CD4-positive, alpha-beta T cell treated with Interleukin-1 beta for 1 hour (primary cell): ENCODE measurements at regions not wholly inside any gene's neighbourhood (a gene's known extent, or its start where the extent isn't known, plus 50 kb on each side); places are given as distances from the start of the nearest gene placed in this dataset.
"Not testable (repeated sequence)": the region's sequence is repeated elsewhere in the genome, so short reads cannot be mapped to it uniquely, and the experiment has no call there.

Experiments used
- DNase-seq, 2 donors: peaks; one replicate each; pipeline ENCODE4 v3.0.0-alpha.2; 2020 to 2022

DNA sequence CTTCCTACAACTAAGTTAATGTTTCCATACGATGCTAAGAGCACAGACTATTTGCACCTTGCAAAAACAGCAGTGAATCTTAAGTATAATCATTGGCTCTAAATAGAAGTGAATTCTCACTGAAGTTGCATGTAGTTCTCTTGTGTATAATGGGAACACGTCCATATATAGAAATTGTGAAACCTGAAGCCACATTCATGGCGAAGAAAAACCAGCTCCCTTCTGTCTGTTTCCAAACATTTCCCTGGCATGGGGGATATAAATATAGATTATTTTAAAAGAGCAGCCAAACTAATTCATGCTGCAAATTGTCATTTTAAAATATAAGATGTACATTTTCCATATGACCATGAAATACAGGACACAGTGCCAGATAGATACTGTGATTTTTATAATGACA lies 71.1 kb downstream of the TRAM1L1 start:
- no peak for DNase-seq

DNA sequence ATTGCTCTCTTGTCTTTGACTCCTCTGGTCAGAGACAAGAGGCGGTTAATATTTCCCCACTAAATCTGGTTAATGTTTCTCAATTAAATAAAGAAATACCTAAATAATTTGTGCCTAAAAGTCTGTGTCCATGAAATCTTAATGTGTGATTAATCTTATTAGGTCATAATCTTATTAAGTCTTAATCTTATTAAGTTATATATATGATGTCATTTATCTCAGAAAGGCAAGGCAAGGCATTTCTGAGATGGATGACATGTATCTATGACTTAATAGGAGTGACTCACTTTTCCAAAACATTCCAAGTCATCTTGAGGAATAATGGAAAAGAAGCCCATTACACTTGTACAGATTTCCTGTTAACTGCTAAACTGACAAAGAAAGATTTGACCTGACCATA lies 74.7 kb downstream of the TRAM1L1 start:
- DNase-seq, result no peak

DNA sequence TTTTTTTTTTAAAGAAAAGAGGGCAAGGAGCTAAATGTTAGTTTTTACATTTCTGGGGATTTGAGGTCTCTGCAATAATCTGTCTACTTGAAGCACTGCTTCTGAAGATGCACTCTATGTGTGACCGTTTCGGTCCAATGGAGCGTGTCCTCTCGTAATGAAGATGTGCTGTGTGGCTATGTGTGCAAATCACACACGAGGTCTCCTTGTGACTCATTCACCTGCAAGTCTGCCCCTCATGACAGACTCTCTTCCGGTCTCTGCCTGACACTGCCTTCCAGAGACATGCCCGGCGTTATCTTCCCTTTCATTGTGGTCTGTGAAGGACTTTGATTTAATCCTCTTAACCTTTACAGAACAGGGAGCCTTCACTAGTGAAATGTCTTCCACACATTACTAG lies 84.3 kb downstream of the TRAM1L1 start:
- DNase-seq, result no peak

DNA sequence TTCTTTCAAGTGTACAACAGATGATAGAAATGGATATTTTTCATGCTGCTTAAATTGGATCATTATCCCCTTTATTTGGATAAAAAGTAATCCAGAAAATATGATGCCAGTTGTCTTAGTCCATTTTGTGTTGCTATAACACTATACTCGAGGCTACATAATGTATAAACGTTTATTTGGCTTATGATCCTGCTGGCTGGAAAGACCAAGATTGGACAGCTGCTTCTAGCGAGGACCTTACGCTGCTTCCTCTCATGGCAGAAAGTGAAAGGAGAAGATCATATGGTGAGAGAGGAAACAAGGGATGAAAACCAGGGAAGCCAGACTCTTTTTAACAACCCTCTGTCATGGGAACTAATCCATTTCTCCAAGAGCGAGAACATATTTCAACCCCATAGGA lies 102.7 kb downstream of the TRAM1L1 start:
- DNase-seq, result no peak

DNA sequence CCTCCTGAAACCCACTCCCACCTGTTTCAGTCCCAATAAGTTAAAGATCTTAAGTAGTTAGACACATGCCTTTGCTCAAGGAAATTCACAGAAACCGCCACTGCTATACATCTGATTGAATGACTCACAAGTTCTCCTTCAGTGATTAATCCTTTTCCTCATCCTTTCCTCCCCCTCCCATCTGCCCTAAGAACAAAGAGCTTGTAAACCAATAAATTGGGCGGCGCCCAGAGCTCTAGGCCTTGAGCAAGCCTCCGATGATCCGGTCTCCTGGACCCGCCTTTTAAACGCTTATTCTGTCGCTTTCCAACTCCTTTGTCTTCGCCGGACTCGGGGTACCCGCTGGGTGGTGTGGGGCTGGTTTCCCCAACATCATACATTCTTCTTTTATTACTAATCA lies 104.9 kb downstream of the TRAM1L1 start:
- DNase-seq, result not testable (repeated sequence)

DNA sequence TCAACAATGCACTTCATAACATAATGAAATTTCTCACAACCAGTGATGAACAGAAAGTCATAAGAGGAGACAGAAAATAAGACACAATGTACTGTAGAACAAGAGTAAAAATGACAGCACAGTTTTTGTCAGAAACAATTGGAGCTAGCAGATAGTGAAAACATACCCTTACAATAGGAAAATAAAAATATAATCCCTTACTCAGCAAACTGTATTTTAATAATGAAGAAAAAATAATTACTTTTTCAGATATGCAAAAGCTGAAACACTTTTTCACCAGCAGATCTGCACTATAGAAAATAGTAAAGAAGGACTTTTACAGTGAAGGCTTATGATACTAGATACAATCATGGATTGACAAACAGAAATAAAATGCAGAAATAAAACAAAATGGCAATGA lies 126.3 kb downstream of the TRAM1L1 start:
- no peak for DNase-seq

DNA sequence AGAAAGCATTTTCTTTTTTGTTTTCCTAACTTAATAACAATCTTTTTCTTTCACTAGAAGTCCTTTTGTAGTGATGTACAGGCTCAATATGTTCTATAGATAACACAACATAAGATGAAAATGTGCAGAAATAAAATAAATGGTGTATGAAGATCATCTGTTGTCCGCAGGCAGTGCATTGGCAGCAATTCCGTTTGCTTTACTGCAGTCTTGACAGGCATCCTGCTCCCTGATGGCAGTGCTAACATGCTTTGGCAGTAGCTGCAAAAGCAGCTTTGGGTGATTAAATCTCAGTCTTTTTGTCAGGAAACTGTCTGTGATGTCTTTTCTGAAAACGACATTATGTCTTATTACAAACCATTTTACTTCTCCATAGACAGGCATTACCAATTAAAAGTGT lies 131.4 kb downstream of the TRAM1L1 start:
- DNase-seq, result no peak

DNA sequence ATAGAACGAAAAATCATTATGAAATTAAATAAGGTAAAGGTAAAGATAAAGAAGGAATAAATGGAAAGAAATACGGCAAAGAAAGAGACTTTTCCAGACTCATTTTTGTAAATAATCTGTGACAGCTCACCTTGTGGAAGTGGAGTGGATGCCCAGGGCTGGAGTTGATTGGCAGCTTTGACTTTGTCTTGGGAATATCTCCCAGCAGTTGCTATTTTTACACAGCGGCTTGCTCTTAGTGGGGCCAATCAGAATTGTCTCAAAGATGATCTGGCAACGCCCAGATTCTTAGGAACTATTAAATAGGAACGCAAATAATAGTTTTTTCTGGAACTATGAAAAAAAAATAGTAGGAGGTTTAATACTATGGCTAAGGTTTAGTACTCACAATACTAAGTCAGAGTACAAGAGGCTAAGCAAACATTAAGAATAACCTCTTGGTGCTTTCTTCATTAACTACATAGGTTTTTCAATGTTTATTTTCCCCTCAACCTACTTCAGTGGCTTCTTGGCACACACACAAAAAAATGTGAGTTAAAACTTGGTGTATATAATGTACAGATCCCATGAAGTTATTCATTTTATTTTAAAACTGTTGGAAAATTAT lies 132.7 kb downstream of the TRAM1L1 start:
- DNase-seq, result no peak

DNA sequence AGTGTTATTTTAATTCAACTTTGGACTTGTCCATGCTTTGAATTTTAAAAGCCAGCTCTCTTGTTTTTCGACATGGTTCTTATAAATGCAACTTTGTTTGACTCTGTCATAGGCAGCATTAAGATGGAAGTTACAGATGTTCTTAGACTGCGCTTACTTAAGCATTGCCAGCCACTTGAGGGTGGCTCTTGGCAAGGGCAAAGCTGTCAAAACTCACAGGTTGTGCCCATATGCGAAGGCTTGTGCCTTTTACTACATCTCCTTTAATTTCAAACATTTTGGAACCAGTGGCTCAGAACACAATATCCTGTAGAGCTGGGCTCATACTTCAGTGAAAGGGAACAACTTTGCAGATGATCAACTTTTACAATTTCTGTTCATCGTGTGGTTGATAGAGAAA lies 135.5 kb downstream of the TRAM1L1 start:
- no peak for DNase-seq

DNA sequence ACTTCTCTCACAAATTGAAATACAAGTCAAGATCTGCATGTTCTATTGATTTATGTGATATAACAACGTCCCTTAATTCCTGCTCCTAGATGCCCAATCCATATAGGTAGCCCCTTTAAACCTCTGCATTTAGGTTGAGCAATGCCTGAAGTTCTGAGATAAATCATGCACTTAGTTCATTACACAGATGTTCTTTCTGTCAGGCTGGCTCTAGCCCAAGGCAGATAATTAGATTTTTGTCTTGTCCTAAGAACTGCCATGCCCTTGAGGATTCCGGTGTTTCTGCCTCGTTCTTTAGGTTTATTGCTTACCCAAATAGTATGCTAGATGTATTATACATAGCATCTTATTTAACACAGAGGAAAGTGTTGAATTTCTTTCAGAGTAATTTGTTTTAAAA lies 143.1 kb downstream of the TRAM1L1 start:
- DNase-seq, result no peak

DNA sequence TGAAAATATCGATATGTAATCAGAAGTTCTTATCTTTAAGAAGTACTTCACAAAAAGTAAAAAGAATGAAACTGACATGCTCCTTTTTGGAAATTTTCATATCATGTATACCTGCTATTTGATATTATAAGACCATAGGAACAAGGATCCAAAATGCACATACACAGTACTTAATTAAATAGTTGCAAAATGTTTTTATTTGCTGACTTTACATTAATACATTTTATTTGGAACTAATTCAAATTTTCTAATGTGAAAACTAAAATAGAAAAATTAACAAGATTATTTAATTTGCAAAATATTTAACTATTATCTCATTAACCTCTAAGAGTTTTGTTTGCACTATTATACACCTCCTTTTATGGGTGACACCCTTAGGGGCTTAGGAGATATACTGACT lies 155.0 kb downstream of the TRAM1L1 start:
- DNase-seq, result no peak

DNA sequence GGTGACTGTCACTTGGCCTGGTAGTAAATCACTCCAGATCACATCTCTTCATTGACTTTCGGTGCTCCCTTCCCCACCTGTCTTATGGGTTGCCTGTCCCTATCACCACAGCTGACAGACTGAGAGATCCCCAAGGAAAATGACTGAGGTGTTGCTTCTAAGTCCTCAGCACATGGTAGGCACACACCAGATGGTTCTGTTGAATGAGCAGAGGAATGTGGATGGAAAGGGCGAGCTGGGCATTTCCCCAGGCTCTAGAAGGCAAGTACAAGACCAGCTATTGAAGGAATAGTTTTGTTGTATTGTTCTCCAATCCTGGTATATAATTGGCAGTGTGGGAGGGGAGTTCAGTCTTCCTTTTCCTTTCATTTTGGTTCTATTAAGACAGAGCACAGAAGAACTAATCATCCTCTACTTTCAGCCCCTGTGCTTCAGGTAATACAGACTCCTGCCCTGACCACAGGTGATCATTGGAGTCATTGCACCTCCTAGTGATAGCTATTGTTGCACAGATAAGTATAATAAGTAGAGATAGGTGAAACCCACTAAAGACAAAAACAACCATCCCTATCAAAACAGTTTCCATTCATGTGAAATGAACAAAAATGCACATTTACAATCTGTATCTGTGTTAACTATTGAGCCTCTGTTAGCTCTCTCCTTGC lies 158.6 kb downstream of the TRAM1L1 start:
- no peak for DNase-seq

DNA sequence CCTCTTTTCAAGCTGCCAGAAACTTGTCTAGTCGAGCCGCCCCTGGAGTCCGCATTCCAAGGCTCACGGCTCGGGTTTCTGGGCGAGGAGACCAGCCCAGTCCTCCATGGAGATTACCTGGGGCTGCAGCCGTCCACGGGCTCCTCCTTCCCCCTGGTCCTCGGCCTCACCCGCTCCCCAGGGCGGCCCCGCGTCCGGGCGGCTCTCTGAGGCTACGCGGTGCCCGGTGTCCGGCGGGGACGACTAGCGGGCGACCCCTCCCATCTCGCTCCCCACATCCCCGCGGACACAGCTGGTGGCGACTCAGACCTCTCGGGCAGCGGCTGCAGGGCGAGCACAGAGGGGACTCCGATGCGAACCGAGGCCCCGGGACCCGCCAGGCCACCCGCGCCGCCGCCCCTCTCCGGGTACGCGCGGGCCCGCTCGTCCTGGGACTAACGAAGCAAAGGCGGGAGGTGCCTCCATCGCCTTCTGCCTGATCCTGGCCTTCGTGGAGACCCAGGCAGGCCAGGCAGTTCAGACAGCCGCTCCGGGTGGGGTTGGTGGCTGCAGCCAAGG lies 159.4 kb downstream of the TRAM1L1 start:
- DNase-seq, result no peak

DNA sequence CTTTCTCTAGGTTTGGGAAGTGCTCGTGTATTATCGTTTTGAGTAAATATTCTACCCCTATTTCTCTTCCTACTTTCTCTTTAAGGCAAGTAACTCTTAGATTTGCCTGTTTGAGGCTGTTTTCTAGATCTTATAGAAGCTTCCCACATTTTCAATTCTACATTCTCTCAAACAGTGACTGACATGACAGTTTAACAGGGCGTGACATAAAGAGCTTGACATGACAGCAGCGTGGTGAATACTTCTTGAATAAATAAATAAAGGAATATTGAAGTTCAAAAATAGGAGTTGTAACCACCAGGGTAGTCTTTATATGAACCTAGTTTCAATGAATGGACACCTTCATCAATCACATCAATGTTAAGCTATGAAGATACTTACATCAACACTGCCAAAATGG lies 162.0 kb downstream of the TRAM1L1 start:
- DNase-seq, result no peak

DNA sequence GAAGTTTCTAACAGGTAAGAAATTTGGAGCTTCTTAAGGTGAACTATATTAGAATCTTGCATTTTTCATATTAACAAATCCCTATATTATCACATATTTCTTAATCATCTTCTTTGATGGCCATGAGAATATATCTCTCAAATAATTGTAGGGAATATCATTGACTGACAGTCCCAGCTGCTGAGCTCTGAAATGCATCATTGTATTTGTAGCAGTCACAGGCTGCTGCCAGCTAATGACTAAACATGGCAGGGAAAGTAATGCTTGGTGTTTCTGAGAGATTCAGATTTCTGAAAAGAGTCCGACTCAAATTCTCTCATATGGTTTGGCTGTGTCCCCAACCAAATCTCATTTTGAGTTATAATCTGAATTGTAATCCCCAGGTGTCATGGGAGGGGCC lies 171.9 kb downstream of the TRAM1L1 start:
- DNase-seq, result no peak

DNA sequence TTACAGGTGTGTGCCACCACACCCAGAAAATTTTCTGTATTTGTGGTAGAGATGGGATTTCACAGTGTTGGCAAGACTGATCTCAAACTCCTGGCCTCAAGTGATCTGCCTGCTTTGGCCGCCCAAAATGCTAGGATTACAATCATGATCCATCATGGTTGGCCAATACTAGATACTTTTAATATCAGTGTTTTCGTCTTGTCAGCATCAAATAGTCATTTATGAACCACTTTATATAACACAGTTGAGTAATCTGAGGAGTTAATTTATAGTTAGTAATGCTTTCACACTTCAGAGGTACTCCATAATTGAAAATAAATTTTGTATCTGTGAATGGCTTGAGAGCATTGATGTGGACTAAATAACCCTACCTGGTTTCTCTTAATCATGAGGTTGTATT lies 178.6 kb downstream of the TRAM1L1 start:
- DNase-seq, result no peak

DNA sequence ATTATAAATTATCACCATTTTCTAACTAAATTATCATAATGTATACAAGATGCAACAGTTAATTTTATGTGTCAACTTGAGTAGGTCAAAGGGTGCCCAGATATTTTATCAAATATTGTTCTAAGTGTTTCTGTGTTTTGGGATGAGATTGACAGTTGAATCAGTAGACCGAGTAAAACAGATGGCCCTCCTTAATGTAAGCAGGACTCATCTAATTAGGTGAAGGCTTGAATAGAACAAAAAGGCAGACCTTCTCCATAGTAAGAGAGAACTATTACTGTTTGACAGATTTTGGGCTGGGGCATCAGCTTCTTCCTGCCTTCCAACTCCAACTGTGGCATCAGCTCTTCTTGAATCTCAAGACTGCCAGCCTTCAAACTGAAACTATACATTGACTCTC lies 185.8 kb downstream of the TRAM1L1 start:
- DNase-seq, result no peak

DNA sequence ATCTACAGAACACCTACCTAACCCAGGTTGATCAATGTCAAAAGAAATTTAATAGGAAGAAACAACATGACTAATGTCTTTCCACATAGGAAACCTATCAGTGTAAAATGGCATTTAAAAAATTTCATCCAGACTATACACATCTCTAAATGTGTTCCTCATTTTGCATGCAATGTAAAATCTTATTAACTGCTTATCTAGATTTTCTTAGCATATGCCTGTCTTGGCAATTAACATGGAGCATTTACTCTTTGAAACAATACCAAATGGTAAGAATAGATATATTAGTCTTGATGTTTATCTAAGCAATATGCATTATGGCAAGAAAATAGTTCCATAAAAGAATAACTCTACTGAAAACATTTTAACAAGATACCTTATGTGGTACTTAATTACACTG lies 199.8 kb downstream of the TRAM1L1 start:
- DNase-seq, result no peak

DNA sequence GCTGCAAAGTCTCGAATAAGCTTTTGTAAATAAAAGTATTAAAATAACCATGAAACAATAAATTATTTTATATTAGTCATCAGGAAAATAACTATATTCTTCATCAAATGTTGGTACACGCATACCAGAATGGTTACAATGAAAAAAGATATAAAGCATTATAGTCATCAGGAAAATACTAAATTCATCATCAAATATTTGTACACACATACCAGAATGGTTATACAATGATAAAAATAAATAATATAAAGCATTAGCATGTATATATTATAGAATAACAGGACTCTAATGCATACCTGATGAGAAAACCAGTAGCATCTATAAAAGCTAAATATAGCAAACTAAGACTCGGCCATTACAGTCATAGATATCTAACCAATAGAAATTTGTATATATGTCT lies 202.9 kb downstream of the TRAM1L1 start:
- no peak for DNase-seq

DNA sequence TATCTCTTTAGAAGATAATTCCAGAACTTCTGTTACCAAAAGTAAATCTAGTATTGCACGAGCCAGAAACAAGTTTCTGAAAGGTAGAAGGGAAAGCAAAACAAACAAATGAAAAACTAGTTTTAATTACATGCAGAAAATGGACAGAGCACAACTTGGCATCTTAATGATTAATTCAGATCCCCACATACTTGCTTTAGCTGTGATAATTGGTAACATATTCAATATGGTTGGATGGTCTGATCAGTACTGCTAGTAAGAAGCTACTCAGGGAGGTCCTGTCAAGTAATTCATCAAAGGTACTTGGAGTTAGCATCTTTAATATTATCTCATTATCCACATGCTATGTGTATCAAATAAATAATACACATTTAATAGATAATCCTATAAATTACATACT lies 204.3 kb downstream of the TRAM1L1 start:
- DNase-seq, result no peak

DNA sequence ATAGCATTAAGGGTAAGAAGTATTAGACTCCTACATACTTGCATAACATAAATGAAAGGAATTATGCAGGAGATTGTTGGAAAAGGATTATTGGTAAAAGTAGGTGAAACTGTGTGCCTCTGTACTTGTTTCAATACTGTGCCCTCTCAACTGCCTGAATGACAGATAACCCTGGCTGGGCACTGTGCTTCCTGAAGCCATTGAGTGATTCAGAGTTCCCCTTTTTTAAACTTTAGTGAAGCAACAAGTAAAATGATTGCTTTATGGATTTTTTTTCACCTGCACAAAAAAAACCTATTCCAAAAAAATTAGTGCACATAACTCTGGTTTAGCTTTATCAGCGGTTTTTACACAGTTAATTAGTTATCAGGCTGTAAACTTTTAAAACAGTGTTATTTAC lies 204.8 kb downstream of the TRAM1L1 start:
- no peak for DNase-seq

DNA sequence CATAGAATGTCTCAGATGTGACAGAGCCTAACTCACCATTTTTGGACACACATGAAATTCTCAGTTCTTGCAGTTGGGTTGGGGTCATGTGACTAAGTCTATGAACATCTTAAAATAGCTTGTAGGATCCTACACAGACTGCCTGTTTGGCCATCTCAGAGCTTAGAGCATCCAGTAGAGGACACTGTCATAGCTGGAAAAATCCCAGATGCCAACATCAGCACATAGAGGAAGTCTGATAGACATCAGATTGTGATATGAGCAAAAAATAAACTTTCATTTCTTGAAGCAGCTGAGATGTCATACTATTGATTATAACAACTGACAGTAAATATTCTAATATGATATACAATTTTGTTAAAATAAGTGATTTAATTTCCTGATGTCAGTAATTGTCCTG lies 207.1 kb downstream of the TRAM1L1 start:
- DNase-seq, result no peak

DNA sequence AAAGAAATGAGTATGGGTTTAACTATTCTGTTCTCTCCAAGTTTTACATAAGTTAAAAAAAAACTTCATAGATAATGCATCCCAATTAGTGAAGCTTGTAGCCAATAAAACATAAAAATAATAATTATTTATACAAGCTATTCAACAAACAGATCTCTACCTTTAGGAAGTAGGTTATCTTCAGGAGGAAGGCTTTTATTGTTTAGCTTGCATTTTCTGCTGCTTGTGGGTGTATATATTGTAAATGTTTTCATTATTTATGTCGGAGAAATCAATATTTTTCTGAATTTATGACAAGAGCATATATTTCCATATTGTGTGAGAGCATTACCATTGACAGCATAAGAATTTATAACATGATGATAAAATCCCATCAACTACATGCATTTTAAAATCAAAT lies 208.3 kb downstream of the TRAM1L1 start:
- DNase-seq, result no peak

DNA sequence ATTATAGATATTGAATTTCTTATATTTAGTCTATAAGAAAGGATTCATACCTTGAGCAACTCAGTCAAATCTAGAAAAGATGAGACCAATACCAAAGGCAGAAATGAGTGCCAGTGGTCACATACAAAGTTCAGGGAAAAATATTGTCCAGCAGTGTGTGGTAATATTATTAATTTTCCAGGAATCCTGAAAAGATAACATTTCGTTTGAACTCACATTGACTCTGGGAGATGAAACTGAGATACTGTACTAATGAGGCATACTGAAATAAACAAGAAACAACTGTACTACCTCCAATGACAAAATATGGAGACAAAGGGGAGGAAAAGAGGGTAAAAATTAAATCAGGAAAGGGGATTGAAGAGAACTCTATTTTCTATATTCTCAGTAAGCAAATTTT lies 212.4 kb downstream of the TRAM1L1 start:
- DNase-seq, result no peak

DNA sequence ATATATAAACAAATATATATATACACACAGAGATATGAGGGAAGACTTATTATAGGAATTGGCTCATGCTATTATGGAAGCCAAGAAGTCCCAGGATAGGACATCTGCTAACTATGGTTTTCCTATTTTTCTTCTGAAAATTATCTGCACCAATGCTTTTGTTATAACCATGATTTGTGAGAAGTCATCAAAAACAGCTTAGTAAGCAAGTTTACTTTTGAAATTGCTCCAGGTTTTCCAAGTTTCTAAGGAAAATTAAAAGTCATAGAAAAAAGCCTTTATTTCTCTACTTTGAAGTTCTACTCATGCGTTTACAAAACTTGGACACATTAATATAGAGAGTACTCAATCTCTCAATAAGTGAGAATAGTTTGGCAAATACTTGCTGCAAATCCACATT lies 213.1 kb downstream of the TRAM1L1 start:
- DNase-seq, result no peak
